ENCODE measurements at regions not wholly inside any gene's neighbourhood (a gene's known extent, or its start where the extent isn't known, plus 50 kb on each side); places are given as distances from the start of the nearest gene placed in this dataset.
A peak's percentile ranks its signal among the peaks of the same experiment; 100 is the strongest.

GRCh38 chr6:98670045-98670746 lies 164.2 kb upstream of the POU3F2 start:
- DNase-seq, result no peak

GRCh38 chr6:98672681-98673475 lies 161.5 kb upstream of the POU3F2 start:
- DNase-seq, result no peak

GRCh38 chr6:98678481-98678880 lies 155.9 kb upstream of the POU3F2 start:
- no peak for DNase-seq

- no peak for DNase-seq
Observed at GRCh38 chr6:98686008-98686601, 148.3 kb upstream of the POU3F2 start.

- no peak for DNase-seq
Observed at GRCh38 chr6:98687752-98688151, 146.6 kb upstream of the POU3F2 start.

GRCh38 chr6:98695091-98695801 lies 139.1 kb upstream of the POU3F2 start:
- no peak for DNase-seq

- no peak for DNase-seq
Observed at GRCh38 chr6:98711380-98711779, 123.0 kb upstream of the POU3F2 start.

- peak; percentile 65 for DNase-seq
Observed at GRCh38 chr6:98716341-98716740, 118.0 kb upstream of the POU3F2 start.

- no peak for DNase-seq
Observed at GRCh38 chr6:98717322-98717877, 117.0 kb upstream of the POU3F2 start.

GRCh38 chr6:98717988-98718387 lies 116.4 kb upstream of the POU3F2 start:
- no peak for DNase-seq

GRCh38 chr6:98724537-98724936 lies 109.8 kb upstream of the POU3F2 start:
- no peak for DNase-seq

GRCh38 chr6:98747273-98747672 lies 87.1 kb upstream of the POU3F2 start:
- DNase-seq, result no peak

- DNase-seq, result no peak
Observed at GRCh38 chr6:98747960-98748359, 86.4 kb upstream of the POU3F2 start.

- DNase-seq, result no peak
Observed at GRCh38 chr6:98759459-98759858, 74.9 kb upstream of the POU3F2 start.

GRCh38 chr6:98764373-98764911 lies 69.9 kb upstream of the POU3F2 start:
- DNase-seq, result no peak

GRCh38 chr6:98769546-98769945 lies 64.8 kb upstream of the POU3F2 start:
- peak; percentile 46 for DNase-seq

GRCh38 chr6:98775205-98775604 lies 59.2 kb upstream of the POU3F2 start:
- DNase-seq, result no peak

GRCh38 chr6:98777762-98778161 lies 56.6 kb upstream of the POU3F2 start:
- no peak for DNase-seq

- DNase-seq, result no peak
Observed at GRCh38 chr6:98779618-98780017, 54.8 kb upstream of the POU3F2 start.

GRCh38 chr6:98782772-98783171 lies 51.6 kb upstream of the POU3F2 start:
- no peak for DNase-seq

- no peak for DNase-seq
Observed at GRCh38 chr6:98783578-98783977, 50.8 kb upstream of the POU3F2 start.
